ENCODE measurements at regions not wholly inside any gene's neighbourhood (a gene's known extent, or its start where the extent isn't known, plus 50 kb on each side); places are given as distances from the start of the nearest gene placed in this dataset.

- no peaks in the 10 kb centered on the region for H3K9me3 ChIP-seq (ENCODE audit: severe bottlenecking)
- DNase-seq = no peak
- TF ChIP-seq, protein P1, sequence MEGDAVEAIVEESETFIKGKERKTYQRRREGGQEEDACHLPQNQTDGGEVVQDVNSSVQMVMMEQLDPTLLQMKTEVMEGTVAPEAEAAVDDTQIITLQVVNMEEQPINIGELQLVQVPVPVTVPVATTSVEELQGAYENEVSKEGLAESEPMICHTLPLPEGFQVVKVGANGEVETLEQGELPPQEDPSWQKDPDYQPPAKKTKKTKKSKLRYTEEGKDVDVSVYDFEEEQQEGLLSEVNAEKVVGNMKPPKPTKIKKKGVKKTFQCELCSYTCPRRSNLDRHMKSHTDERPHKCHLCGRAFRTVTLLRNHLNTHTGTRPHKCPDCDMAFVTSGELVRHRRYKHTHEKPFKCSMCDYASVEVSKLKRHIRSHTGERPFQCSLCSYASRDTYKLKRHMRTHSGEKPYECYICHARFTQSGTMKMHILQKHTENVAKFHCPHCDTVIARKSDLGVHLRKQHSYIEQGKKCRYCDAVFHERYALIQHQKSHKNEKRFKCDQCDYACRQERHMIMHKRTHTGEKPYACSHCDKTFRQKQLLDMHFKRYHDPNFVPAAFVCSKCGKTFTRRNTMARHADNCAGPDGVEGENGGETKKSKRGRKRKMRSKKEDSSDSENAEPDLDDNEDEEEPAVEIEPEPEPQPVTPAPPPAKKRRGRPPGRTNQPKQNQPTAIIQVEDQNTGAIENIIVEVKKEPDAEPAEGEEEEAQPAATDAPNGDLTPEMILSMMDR (IDR thresholded peaks at IDR 0.05; ENCODE audit: low read depth, low read length) = no peak
- H3K4me3 ChIP-seq (ENCODE audit: low read depth, low read length) = no peak overlapping the region
- H3K36me3 ChIP-seq = no peaks in the 10 kb centered on the region
- no peaks in the 10 kb centered on the region for H3K27me3 ChIP-seq (ENCODE audit: insufficient read depth, low read depth, severe bottlenecking)
- H3K27ac ChIP-seq = no peak overlapping the region
These were observed 219.0 kb upstream of the PIK3R1 start for GRCh38 chr5:67996596-67996995.

DNA sequence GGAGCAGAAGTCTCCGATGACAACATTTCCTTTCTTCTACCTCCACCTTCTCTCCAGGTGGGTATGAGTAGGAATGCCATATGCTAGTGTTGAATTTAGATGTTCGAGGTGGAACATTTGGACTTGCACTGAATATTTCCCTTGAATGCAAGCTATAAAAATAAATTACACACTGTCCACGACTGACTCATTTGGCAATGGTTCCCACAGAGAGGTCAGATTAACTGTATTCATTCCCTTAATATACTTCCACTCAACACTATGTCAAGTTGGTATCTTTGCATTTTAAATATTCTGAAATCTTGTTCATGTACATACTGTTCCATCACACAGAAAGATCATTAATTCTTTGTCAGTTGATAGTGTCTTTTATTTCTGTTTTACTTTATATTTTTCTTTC lies 222.6 kb upstream of the PIK3R1 start:
- no peak for DNase-seq
- Histone ChIP-seq H3K9me3 (ENCODE audit: severe bottlenecking) (no peaks in the 10 kb centered on the region), H3K4me3 (ENCODE audit: low read depth, low read length) (no peak overlapping the region), H3K36me3 (no peaks in the 10 kb centered on the region), H3K27me3 (ENCODE audit: insufficient read depth, low read depth, severe bottlenecking) (no peaks in the 10 kb centered on the region), H3K27ac (no peak overlapping the region)
- TF ChIP-seq, protein P1 (IDR thresholded peaks at IDR 0.05; ENCODE audit: low read depth, low read length) = no peak

DNA sequence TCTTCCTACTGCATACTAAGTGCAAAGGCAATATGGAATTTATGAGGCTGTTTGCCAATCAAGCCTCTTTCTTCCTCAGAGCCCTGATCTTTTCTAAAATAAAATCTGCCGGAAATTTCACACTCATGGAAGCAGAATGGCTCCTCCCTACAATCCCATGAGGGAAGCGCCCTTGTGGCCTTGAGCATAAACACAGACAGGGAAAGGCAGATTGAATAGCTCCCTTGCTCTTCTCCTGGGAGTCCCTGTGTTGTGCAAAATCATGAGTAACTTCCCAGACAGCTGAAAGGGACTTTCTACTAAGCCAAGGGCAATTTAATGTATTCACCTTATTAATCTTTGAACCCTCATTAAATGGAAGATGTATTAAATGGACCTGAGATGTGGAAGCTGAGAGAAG lies 226.1 kb upstream of the PIK3R1 start:
- Histone ChIP-seq H3K9me3 (ENCODE audit: severe bottlenecking) (no peaks in the 10 kb centered on the region), H3K27me3 (ENCODE audit: insufficient read depth, low read depth, severe bottlenecking) (no peaks in the 10 kb centered on the region), H3K4me3 (ENCODE audit: low read depth, low read length) (no peak overlapping the region), H3K27ac (no peak overlapping the region), H3K36me3 (no peaks in the 10 kb centered on the region)
- no peak for DNase-seq
- TF ChIP-seq, protein P1 (IDR thresholded peaks at IDR 0.05; ENCODE audit: low read depth, low read length) = no peak

DNA sequence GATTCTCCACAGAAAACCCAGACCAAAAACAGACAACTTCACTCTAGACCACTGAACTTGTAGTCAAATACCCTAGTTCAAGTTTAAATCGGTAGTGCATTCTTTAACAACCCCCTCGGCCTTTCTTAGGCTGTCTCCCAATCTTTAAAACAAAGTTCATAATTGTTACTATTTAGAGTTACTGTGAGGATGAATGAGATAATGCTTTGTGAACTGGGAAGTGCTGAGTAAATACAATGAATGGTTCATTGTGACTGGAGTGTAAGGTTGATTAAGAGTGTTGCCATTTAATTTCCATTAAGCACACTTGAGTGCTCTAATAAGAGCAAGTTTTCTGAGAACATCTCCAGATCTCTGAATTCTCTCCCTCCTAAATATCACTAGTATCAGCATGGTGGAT lies 228.8 kb upstream of the PIK3R1 start:
- TF ChIP-seq, protein P1 (IDR thresholded peaks at IDR 0.05; ENCODE audit: low read depth, low read length) = no peak

DNA sequence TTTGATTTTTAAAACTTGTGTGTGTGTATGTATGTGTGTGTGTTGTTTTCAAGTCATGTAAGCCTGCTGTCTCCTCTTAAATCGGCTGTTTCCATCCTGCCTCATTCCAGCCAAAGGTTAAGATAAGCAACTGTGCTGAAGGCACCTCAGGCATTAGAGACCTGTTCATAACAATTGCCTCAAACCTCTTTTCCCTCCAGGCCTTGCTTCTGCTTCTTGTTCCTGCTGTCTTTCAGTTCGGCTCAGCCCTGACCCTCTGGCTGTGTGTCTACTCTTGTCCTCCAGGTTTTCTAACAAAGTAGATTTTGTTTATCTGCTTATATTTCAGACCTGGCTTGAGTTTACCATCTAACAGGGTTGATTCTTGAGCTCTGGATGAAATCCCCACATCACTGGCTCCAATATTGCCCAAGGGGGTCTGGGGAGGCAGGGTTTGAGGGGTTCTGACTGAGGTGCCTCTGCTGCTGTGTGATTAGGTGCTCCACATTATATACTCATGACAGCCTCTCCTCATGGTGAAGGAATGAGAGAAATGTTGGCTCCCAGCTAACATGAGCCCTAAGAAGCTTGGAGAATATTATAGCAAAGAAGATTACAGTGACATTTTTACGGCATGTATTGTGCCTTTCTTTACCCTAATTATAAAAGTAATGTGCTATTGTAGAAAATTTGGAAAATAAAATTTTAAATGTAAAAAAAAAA lies 229.7 kb upstream of the PIK3R1 start:
- TF ChIP-seq, protein P1 (IDR thresholded peaks at IDR 0.05; ENCODE audit: low read depth, low read length) = no peak
- no peak overlapping the region for H3K4me3 ChIP-seq (ENCODE audit: low read depth, low read length)
- no peak for DNase-seq

More for the DNA sequence above, 228.8 kb upstream of the PIK3R1 start:
- Histone ChIP-seq H3K4me3 (ENCODE audit: low read depth, low read length) (no peak overlapping the region), H3K9me3 (ENCODE audit: severe bottlenecking) (no peaks in the 10 kb centered on the region), H3K27me3 (ENCODE audit: insufficient read depth, low read depth, severe bottlenecking) (no peaks in the 10 kb centered on the region), H3K27ac (no peak overlapping the region), H3K36me3 (no peaks in the 10 kb centered on the region)
- no peak for DNase-seq

DNA sequence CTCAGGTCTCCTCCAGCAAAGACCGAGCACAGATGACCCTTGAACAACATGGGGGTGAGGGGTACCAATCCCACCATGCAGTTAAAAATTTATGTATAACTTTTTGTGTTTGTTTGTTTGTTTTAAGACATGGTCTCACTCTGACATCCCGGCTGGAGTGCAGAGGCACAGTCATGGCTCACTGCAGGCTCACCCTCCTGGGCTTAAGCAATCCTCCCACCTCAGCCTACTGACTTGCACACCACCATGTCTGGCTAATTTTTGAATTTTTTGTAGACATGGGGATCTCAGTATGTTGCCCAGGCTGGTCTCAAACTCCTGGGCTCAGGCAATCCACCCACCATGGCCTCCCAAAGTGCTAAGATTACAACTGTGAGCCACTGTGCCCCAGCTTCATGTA lies 231.0 kb upstream of the PIK3R1 start:
- DNase-seq = no peak
- TF ChIP-seq, protein P1 (IDR thresholded peaks at IDR 0.05; ENCODE audit: low read depth, low read length) = no peak

More for the DNA sequence above, 229.7 kb upstream of the PIK3R1 start:
- Histone ChIP-seq H3K27me3 (ENCODE audit: insufficient read depth, low read depth, severe bottlenecking) (no peaks in the 10 kb centered on the region), H3K27ac (no peak overlapping the region), H3K36me3 (no peaks in the 10 kb centered on the region), H3K9me3 (ENCODE audit: severe bottlenecking) (no peaks in the 10 kb centered on the region)

More for the DNA sequence above, 231.0 kb upstream of the PIK3R1 start:
- Histone ChIP-seq H3K27me3 (ENCODE audit: insufficient read depth, low read depth, severe bottlenecking) (no peaks in the 10 kb centered on the region), H3K27ac (no peak overlapping the region), H3K9me3 (ENCODE audit: severe bottlenecking) (no peaks in the 10 kb centered on the region), H3K36me3 (no peaks in the 10 kb centered on the region), H3K4me3 (ENCODE audit: low read depth, low read length) (no peak overlapping the region)

Data from WERI-Rb-1 (cell line).